SK-N-SH (cell line): ENCODE measurements at regions not wholly inside any gene's neighbourhood (a gene's known extent, or its start where the extent isn't known, plus 50 kb on each side); places are given as distances from the start of the nearest gene placed in this dataset.

Source experiments
- TF ChIP-seq, protein P1 (sequence below): fragments of 200-600 bp; sonication (generic); IDR thresholded peaks from 2 replicates; pipeline ENCODE4 v1.6.1; 2017; ENCODE audit warnings: antibody characterized with exemption, mild to moderate bottlenecking, moderate library complexity
- TF ChIP-seq, protein P2 (sequence below): IDR thresholded peaks from 2 replicates; pipeline ENCODE4 v1.6.1; 2012; ENCODE audit warnings: mild to moderate bottlenecking, low read depth, low read length, moderate library complexity

- TF ChIP-seq, protein P1, sequence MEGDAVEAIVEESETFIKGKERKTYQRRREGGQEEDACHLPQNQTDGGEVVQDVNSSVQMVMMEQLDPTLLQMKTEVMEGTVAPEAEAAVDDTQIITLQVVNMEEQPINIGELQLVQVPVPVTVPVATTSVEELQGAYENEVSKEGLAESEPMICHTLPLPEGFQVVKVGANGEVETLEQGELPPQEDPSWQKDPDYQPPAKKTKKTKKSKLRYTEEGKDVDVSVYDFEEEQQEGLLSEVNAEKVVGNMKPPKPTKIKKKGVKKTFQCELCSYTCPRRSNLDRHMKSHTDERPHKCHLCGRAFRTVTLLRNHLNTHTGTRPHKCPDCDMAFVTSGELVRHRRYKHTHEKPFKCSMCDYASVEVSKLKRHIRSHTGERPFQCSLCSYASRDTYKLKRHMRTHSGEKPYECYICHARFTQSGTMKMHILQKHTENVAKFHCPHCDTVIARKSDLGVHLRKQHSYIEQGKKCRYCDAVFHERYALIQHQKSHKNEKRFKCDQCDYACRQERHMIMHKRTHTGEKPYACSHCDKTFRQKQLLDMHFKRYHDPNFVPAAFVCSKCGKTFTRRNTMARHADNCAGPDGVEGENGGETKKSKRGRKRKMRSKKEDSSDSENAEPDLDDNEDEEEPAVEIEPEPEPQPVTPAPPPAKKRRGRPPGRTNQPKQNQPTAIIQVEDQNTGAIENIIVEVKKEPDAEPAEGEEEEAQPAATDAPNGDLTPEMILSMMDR: no peak
- TF ChIP-seq, protein P2, sequence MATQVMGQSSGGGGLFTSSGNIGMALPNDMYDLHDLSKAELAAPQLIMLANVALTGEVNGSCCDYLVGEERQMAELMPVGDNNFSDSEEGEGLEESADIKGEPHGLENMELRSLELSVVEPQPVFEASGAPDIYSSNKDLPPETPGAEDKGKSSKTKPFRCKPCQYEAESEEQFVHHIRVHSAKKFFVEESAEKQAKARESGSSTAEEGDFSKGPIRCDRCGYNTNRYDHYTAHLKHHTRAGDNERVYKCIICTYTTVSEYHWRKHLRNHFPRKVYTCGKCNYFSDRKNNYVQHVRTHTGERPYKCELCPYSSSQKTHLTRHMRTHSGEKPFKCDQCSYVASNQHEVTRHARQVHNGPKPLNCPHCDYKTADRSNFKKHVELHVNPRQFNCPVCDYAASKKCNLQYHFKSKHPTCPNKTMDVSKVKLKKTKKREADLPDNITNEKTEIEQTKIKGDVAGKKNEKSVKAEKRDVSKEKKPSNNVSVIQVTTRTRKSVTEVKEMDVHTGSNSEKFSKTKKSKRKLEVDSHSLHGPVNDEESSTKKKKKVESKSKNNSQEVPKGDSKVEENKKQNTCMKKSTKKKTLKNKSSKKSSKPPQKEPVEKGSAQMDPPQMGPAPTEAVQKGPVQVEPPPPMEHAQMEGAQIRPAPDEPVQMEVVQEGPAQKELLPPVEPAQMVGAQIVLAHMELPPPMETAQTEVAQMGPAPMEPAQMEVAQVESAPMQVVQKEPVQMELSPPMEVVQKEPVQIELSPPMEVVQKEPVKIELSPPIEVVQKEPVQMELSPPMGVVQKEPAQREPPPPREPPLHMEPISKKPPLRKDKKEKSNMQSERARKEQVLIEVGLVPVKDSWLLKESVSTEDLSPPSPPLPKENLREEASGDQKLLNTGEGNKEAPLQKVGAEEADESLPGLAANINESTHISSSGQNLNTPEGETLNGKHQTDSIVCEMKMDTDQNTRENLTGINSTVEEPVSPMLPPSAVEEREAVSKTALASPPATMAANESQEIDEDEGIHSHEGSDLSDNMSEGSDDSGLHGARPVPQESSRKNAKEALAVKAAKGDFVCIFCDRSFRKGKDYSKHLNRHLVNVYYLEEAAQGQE: no peak
Measured at GRCh38 chr3:82572721-82573120, 811.3 kb upstream of the GBE1 start.
